IMR-90 (cell line): ENCODE measurements at regions not wholly inside any gene's neighbourhood (a gene's known extent, or its start where the extent isn't known, plus 50 kb on each side); places are given as distances from the start of the nearest gene placed in this dataset.

ENCODE experiments used
- MAZ ChIP-seq: IDR thresholded peaks from 2 replicates; pipeline ENCODE4 v1.6.1; 2012; ENCODE audit warnings: low read depth, mild to moderate bottlenecking, low read length, improper control_type of control experiment, moderate library complexity, borderline replicate concordance
- RCOR1 ChIP-seq: IDR thresholded peaks from 2 replicates; pipeline ENCODE4 v1.6.1; 2012; ENCODE audit warnings: mild to moderate bottlenecking, low read length, improper control_type of control experiment; ENCODE audit not compliant: insufficient replicate concordance
- SMC3 ChIP-seq: fragments of 150-350 bp; IDR thresholded peaks from 2 replicates; pipeline ENCODE4 v1.6.1; 2016; ENCODE audit warnings: low read depth, mild to moderate bottlenecking, antibody characterized with exemption, low read length, moderate library complexity
- TF ChIP-seq, protein P1 (sequence below): conservative IDR thresholded peaks from 2 replicates; pipeline ENCODE4 v1.5.1; 2012; ENCODE audit warnings: mild to moderate bottlenecking, low read depth, low read length, improper control_type of control experiment

DNA sequence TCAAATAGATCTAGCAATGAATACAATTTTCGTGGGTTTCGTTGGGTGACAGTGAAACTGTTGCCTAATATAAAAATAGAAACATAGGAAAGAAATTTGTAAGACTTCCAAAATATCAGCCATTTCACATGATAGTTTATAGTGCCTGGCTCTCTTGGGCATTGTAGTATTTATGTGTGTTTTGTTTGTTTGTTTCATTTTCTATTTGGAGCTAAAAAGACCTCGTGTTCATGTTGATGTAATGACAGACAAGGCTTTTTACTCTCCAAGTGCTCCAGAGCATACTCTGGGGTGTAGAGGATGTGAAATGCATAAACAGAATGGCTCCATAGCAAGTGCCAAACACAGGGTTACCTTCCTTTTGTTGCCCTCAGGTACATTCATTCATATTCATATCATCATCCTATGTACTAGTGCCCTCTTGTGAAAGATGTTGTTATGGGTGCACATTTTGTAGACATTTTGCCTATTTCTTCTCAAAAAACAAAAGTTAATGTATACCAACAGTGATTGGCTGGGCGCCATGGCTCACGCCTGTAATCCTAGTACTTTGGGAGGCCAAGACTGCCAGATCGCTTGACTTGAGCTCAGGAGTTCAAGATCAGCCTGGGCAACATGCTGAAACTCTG lies 100.7 kb upstream of the AMOT start:
- no peak for TF ChIP-seq SMC3
- TF ChIP-seq RCOR1: no peak
- TF ChIP-seq, protein P1, sequence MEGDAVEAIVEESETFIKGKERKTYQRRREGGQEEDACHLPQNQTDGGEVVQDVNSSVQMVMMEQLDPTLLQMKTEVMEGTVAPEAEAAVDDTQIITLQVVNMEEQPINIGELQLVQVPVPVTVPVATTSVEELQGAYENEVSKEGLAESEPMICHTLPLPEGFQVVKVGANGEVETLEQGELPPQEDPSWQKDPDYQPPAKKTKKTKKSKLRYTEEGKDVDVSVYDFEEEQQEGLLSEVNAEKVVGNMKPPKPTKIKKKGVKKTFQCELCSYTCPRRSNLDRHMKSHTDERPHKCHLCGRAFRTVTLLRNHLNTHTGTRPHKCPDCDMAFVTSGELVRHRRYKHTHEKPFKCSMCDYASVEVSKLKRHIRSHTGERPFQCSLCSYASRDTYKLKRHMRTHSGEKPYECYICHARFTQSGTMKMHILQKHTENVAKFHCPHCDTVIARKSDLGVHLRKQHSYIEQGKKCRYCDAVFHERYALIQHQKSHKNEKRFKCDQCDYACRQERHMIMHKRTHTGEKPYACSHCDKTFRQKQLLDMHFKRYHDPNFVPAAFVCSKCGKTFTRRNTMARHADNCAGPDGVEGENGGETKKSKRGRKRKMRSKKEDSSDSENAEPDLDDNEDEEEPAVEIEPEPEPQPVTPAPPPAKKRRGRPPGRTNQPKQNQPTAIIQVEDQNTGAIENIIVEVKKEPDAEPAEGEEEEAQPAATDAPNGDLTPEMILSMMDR: peak; percentile 28; the same call in 1 of the 2 replicates
- TF ChIP-seq MAZ: no peak
